ENCODE measurements at regions not wholly inside any gene's neighbourhood (a gene's known extent, or its start where the extent isn't known, plus 50 kb on each side); places are given as distances from the start of the nearest gene placed in this dataset.

- H3K36me3 ChIP-seq (ENCODE audit: low read depth), result no peaks in the 10 kb centered on the region
- no peak overlapping the region for H3K4me3 ChIP-seq
- H3K9me3 ChIP-seq, result no peaks in the 10 kb centered on the region
- intact Hi-C loops (cut with DNase I, micrococcal nuclease), result no loop called here
- no peak for TF ChIP-seq CTCF (IDR thresholded peaks at IDR 0.05)
- no peak for DNase-seq
- no peak for ATAC-seq
- no peaks in the 10 kb centered on the region for H3K4me1 ChIP-seq (ENCODE audit: low read depth)
These were observed 160.0 kb downstream of the TMEM161B start for GRCh38 chr5:88108490-88109279.

DNA sequence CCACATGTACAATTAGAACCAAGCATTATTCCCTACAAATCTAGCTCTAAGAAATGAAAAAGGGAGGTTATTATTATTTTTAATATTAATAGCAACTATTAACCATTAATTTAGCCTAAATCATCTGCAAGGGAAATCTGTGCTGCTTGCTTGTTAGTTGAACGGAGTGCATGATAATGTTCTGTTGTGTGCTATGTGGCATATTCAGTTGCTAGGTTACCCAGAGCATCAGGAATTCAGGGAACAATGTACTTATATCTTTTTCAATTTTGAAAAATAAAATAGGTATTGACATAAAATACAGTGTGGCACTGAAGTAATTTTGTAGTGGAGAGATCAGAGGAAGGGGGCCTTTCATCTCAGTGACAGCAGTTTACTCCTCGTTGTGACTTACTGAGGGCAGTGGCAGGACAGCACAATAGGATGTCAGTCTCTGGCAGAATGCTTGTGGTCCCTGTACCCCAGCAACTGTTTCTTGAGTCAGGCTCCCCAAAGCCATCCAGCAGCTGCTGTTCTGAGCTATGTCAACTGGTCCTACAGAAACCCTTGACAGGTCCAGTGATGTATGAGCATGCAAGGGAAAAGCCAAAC, 173.6 kb downstream of the TMEM161B start:
- DNase-seq (no peak), ATAC-seq (no peak)
- intact Hi-C loops (cut with DNase I, micrococcal nuclease), result no loop called here
- Histone ChIP-seq H3K9me3 (no peaks in the 10 kb centered on the region), H3K36me3 (ENCODE audit: low read depth) (no peaks in the 10 kb centered on the region), H3K4me1 (ENCODE audit: low read depth) (no peaks in the 10 kb centered on the region), H3K4me3 (no peak overlapping the region)
- TF ChIP-seq CTCF (IDR thresholded peaks at IDR 0.05), result no peak

DNA sequence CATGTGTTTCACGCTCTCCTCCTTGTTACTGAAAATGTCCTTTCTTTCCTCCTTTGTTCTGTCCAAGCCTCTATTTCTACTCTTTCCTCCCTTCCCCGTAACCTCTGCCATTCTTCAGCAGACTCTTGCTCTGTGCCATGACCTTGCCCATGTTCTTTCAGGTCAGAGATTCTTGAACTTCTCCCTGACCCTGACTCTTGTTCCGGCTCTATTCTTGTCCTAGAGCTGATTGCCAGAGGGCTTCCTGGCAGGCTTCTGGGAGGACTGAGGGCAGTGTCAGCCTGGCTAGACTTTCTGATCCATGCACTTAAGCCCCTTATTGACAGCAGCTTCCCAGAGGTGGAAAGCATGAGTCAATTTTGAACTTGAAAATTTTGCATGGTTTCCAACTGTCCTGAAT, 174.2 kb downstream of the TMEM161B start:
- ATAC-seq (no peak), DNase-seq (no peak)
- intact Hi-C loops (cut with DNase I, micrococcal nuclease), result no loop called here
- no peak for TF ChIP-seq CTCF (IDR thresholded peaks at IDR 0.05)
- Histone ChIP-seq H3K4me1 (ENCODE audit: low read depth) (no peaks in the 10 kb centered on the region), H3K9me3 (no peaks in the 10 kb centered on the region), H3K36me3 (ENCODE audit: low read depth) (no peaks in the 10 kb centered on the region), H3K4me3 (no peak overlapping the region)

GRCh38 chr5:88093765-88094164, 174.9 kb downstream of the TMEM161B start:
- ATAC-seq (no peak), DNase-seq (no peak)
- no peak for TF ChIP-seq CTCF (IDR thresholded peaks at IDR 0.05)
- H3K4me3 ChIP-seq, result no peak overlapping the region
- H3K9me3 ChIP-seq, result no peaks in the 10 kb centered on the region
- intact Hi-C loops (cut with DNase I, micrococcal nuclease), result no loop called here
- H3K4me1 ChIP-seq (ENCODE audit: low read depth), result no peaks in the 10 kb centered on the region
- H3K36me3 ChIP-seq (ENCODE audit: low read depth), result no peaks in the 10 kb centered on the region

GRCh38 chr5:88092958-88093605, 175.6 kb downstream of the TMEM161B start:
- DNase-seq (no peak), ATAC-seq (no peak)
- H3K4me1 ChIP-seq (ENCODE audit: low read depth), result no peaks in the 10 kb centered on the region
- no peak overlapping the region for H3K4me3 ChIP-seq
- no peaks in the 10 kb centered on the region for H3K36me3 ChIP-seq (ENCODE audit: low read depth)
- no peak for TF ChIP-seq CTCF (IDR thresholded peaks at IDR 0.05)
- intact Hi-C loops (cut with DNase I, micrococcal nuclease), result no loop called here
- no peaks in the 10 kb centered on the region for H3K9me3 ChIP-seq

Data from mucosa of descending colon (tissue), 3 donors.